NOMO-1 treated with DMSO at 0.1 percent for 48 hours (cell line): ENCODE measurements at regions not wholly inside any gene's neighbourhood (a gene's known extent, or its start where the extent isn't known, plus 50 kb on each side); places are given as distances from the start of the nearest gene placed in this dataset.
"Not testable (repeated sequence)": the region's sequence is repeated elsewhere in the genome, so short reads cannot be mapped to it uniquely, and the experiment has no call there.

Experiments used
- DNase-seq: peaks from one replicate; lab custom pipeline; 2025; ENCODE audit not compliant: unreplicated experiment; lab: John Stamatoyannopoulos, UW

DNA sequence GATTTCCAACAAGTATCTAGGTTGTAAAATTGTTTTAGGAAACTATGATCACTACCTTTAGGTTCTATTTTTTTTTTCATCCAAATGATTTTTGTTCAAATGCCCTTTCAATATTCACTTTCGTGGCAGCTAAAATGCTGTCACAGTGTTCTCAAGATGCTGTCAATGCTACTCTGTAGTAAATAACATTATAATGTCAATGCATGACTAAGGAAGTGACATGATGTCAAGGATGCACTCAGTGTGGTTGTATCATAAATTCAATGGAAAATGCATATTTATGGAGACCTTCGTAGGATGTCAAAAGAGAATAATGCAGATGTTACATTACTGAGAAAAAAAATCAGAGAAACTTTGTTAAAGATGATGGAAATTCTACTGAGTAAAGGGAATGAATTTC lies 673.8 kb downstream of the ANKRD7 start:
- DNase-seq, result no peak

DNA sequence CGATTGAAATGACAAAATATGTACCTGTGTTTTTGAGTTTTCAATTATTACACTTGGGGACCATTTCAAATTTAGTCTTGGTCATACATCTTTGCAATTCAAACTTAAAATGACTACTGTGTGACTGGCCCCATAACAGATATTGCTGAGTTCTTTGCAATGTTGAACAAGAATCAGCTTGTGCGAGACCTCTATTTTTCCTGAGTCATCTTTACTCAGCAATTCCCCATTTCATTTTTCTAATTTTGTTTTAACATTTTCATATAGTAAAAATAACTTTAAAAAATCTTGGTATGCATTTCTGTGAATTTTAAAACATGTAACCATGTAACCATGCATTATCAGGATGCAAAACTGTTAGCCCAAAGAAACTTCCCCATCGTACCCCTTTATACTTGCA lies 678.1 kb downstream of the ANKRD7 start:
- DNase-seq, result no peak

DNA sequence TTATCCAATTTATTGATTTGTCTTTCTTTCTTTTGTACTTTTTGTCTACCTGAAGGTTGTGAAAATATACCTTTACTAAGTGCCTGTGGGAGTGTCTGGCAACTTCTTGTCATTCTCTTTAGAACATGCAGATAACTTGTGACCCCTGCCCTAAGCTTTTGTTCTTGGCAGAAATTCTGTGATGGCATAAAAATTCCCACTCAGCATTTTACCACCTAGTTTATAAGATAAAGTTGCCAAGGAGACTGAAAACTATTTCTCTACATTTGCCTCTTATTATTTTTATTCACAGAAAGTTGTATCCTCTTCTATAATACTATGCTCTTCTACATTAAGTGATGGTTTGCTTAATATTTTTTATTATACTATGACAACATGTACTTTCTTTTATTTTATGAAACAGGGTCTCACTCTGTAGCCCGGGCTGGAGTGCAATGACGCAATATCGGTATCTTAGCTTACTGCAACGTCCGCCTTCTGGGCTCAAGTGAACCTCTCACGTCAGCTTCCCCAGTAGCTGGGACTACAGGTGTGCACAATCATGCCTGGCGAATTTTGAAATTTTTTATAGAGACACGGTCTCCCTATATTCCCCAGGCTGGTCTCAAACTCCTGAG lies 683.5 kb downstream of the ANKRD7 start:
- DNase-seq, result no peak

DNA sequence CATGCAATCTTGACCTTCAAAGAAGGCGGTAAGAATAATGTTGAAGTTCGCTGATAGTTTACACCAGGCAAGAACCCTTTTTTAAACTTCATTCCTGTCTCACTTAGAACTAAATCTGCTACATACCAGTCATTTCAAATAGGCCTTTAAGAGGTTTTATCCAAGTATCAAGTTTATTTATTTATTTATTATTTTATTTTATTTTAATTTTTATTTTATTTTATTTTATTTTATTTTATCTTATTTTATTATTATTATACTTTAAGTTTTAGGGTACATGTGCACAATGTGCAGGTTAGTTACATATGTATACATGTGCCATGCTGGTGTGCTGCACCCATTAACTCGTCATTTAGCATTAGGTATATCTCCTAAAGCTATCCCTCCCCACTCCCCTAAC lies 691.6 kb downstream of the ANKRD7 start:
- DNase-seq, result not testable (repeated sequence)

DNA sequence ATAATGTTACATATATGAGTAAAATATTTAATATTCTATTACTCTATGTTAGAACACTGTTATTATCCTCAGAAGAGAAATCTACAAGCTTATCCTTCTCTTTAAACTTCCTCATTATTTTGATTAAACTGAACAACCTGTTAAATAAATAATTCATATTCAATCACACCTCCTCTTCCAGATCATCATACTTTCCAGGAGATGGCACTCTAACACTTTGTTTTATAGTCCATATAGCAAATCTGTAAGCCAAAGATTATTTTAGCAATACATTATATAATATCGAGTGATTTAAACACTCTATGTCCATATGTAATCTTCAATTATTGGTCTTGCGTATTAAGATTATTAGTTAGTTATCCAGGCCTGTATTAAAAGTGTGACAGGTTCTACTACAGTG lies 694.1 kb downstream of the ANKRD7 start:
- DNase-seq, result no peak

DNA sequence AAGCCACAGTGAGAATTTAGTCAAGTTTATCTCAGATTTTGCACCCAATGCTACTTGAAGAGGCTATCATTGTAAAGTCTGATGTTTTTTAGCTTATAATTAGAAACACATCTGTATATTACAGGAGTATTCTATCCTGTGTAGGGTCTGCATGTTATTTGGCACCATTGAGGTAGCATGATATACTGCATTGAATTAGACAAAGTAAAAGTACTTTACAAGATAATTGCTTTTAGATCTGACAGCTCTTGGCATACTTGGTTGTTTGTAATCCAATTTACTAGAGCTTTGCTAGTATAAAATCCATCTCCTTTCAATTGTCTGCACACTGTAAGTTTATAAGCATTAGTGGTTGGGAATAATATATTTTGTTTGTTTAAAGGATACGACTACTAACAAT lies 714.3 kb downstream of the ANKRD7 start:
- no peak for DNase-seq

DNA sequence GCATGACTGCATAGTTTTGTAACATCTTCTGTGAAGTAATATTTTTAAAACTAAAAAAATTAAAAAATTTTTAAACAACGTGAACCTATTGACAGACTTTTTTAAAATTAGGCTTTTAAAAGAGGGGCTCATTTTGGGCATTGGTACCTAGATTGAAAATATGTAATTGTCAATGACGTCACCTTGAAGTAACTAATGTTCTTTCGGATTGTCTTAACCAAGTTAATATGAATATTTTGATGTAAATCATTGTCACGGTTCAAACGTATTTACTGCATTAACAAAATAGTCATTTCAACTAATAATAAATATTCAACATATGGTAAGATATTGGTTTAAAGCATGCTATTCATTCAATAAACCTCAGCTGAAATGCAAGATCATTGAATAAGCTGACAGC lies 719.8 kb downstream of the ANKRD7 start:
- no peak for DNase-seq

DNA sequence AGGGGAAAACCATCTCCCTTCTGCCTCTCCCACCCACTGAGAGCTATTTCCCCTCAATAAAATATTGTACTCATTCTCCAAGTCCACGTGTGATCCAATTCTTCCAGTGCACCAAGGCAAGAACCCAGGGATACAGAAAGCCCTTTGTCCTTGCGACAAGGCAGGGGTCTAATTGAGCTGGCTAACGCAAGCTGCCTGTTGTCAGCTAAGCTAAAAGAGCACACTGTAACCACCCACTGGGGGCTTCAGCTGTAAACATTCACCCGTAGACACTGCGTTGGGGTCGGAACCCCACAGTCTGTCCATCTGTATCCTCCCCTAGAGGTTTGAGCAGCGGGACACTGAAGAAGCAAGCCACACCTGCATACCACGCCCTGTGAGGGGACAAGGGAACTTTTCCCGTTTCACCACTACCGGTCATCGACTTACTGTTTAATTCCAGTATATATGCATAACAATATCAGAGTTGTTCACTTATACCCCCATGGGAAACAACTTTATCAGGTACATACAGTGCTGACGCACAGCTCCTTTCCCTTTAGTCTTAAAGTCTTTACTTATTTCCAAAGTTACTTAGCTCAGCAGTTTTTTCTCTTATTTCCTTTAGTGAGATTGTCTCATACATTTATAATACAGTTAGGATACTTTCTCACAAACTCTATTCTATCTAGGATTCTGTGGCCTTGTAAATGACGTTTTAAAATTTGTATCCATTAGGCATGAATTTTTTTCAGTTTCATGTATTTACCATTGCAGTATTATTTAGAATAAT lies 721.6 kb downstream of the ANKRD7 start:
- DNase-seq, result no peak

DNA sequence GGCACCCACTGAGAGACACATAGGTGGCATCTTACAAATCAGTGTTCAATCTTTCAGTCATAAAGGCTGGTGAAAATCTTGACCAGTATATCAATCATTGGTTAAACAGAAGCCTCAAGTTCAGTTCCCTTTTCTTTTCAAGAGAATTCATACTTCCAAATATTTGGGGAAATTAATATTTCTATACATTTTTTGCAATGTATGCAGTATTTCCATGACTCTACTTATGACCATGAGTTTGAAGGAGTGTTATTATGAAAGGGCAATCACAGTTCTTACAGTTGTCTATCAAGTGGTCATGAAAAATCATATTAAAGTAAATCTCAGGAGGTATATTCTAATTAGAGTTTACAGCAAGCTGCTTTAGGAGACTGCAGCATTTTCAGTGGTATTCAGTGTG lies 724.0 kb downstream of the ANKRD7 start:
- no peak for DNase-seq

DNA sequence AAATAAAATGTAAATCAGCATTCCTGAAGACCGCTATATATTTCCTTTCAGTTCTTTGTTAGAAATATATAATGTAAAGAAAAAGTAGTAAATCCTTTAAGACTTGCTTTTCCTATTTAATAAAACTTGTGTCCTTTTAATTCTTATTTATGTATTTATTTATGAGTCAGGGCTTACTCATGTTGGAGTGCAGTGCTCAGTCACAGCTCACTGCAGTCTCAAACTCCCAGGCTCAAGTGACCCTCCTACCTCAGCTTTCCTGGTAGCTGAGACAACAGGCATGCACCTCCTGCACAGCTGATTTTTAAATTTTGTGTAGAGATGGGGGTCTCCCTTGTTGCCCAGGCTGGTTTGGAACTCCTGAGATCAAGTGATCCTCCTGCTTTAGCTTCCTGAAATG lies 724.5 kb downstream of the ANKRD7 start:
- no peak for DNase-seq

DNA sequence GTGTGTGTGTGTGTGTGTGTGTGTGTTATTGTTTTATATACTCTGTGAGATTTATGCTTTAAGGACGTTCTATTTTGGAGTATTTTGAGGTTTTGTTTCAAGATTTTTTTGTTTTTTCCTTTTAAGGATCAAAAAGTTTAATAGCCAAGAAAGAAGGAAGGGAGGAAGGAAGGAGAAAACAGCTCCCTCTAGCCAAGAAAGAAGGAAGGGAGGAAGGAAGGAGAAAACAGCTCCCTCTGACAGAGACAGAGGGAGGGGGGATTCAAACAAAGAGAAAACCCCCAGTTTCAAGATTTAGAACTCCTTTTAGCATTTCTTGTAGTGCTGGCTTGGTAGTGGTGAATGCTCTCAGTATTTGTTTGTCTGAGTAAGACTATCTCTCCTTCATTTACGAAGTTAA lies 731.8 kb downstream of the ANKRD7 start:
- DNase-seq, result not testable (repeated sequence)

DNA sequence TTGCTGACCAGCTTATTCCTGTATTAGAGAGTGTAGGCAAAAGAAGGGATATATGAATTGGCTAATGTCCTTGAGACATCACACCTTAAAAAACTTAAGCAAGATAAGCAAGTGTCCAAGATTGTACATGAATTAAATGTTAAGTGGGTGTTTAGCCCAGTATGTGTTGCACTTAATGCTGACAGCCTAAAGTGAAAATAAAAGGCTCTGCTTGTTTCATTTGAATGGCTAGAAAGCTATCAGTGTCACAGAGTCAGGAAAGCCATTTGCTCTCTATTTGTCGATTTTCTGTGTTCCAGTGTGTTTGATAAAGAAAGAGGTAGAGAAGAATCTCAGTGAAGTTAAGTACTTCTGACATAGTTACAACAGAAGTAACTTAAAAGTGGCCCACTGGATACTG lies 744.9 kb downstream of the ANKRD7 start:
- DNase-seq, result no peak

DNA sequence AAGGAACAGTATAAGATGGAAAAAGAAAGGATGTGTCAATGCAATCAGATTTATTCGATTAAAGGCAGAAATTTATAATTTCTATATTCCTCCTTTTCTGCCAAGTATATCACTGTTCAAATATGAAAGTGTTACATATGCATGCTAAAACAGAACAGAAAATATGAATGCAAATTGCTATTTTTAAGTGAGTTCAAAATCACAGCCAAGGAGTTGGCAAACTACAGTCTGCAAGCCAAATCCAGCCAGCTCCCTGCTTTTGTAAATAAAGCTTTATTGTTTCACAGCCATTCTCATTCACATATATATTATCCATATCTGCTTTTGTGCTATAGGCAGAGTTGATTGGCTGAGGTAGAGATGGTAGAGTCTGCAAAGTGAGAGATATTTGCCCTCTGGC lies 747.2 kb downstream of the ANKRD7 start:
- DNase-seq, result no peak

DNA sequence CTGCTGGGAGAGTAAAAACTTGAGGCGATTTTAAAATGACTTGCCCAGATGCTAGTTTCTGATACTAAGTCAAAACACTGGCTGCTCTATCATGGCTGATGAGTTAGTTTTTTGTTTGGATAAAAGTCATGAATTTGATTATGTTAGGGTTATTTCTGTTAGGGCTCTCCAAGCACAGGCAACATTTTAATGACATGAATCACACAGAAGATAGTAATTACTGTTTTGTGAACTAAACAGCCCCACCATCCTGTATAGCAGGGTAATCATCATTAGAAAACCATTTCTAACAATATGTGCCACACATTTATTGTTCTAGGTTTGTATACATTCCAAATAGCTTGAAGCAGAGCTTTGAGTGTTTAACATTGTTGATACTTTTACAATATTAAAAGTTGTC lies 750.3 kb downstream of the ANKRD7 start:
- no peak for DNase-seq

DNA sequence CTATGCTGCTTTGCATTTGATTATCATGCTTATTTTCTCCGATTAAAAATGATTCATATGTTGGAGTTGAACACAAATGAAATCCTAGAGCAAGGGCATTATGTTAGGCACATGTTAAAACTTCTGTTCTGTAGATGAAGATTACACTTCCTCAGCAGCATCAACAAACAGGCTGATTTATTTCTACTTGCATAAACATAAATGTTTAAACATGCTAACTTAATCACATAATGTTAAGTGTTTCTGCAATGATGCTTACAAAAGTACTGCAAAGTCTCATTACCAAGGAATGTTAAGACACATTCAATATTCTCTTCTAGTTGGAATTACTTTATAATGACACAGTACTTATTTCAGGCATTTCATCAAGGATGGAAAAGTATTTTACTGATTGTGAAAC lies 770.8 kb downstream of the ANKRD7 start:
- no peak for DNase-seq

DNA sequence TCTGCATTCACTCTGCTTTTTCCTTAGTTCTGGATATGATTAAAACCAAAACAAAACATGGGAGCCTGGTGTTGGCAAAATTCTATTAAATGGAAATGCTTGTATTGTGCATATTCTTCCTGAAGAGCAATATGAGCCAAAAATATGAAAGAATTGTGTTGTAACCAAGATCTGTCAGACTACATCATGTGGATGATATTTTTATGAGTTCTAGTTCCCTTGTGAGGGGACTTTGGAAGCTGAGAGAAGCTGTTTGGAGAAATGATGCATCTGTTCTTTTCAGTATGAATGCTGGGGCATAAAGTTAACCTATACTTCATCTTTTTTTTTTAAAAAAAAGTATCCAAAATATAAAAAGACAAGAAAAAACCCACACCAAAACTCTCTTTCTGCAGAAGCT lies 782.7 kb downstream of the ANKRD7 start:
- DNase-seq, result no peak

DNA sequence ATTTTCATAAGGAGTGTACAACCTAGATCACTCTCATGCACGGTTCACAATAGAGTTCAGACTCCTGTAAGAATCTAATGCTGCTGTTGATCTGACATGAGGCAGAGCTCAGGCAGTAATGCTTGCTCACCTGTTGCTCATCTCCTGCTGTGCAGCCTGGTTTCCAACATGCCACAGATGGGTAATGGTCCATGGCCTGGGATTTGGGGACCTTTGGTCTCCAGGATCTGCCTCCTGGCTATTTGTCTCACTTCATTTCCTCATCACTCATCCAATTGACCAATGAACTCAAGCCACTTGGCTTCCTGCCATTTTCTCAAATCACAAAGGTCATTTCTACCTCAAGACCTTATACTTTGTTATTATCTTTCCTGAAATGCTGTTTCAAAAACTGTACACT lies 786.1 kb downstream of the ANKRD7 start:
- DNase-seq, result no peak

DNA sequence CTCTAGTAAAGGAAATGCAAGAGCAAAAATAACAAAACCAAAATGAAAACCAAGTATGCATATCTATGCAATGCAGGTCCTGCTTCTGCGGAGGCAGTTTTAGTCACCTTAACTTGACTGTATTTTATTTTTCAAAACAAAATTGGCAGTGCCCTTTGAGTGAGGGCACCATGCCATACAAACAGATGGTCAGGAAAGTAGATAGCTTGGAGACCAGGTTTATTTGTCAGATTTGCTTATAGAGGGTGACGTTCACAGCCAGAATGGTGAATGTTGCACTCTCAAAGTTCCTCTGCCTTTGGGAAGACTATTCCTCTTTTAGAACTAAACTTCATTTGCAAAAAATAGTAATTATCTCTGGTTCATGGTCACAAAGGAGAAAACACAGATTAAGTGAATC lies 801.9 kb downstream of the ANKRD7 start:
- no peak for DNase-seq

DNA sequence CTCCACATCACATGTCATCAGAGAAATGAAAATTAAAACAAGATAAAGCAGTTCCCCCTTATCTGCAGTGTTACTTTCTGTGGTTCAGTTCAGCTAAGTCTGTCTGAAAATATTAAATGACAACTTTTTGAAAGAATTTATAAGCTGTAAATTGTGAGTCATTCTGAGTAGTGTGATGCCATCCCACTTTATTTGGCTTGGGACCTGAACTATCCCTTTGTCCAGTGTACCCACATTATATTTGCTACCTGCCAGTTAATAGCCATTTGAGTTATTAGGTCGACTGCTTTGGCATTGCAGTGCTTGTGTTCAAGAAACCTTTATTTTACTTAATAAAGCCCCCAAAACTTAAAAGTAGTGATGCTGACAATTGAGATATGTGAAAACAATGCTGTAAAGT lies 804.2 kb downstream of the ANKRD7 start:
- DNase-seq, result no peak

DNA sequence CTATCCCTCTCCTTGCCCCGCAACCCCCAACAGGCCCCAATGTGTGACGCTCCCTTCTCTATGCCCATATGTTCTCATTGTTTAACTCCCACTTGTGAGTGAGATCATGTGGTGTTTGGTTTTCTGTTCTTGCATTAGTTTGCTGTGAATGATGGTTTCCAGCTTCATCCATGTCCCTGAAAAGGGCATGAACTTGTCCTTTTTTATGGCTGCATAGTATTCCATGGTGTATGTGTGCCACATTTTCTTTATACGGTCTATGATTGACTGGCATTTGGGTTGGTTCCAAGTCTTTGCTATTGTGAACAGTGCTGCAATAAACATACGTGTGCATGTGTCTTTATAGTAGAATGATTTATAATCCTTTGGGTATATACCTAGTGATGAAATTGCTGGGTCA lies 807.6 kb downstream of the ANKRD7 start:
- not testable (repeated sequence) for DNase-seq

DNA sequence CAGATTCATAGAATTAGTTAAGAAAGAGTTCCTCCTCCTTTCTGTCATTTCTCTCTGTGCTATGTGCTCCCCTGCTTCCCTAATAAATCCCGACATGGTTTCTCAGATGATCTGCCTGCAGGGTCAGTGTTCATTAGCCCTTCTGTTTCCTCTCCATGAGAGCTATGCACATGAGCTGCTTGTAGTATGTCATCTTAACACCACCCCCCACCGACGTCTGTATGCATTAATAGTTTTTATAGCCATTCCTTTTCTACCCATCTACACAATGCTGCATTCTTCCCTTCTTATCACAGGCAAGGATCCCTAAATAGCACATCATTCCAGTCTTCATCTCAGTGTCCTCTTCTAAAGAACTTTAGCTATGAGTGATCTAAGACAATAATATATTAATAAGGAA lies 809.1 kb downstream of the ANKRD7 start:
- no peak for DNase-seq

DNA sequence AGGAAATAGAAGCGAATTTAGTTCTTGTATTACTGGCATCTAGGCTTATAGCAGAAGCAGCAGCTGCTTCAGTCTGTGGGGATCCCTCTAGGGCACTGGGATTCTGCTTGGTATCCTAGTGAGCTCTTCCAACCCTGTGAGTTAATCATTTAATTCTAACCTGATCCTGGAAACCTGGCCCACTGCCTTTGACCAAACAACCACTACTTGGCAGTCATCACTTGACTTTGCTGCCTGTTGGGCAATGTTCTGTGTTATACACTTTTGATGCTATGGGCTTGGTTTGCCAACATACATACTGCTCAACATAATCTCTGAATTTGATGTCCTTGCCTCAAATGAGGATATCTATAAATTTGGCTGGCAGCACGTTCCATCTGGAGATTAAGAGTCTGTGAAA lies 813.4 kb downstream of the ANKRD7 start:
- no peak for DNase-seq

DNA sequence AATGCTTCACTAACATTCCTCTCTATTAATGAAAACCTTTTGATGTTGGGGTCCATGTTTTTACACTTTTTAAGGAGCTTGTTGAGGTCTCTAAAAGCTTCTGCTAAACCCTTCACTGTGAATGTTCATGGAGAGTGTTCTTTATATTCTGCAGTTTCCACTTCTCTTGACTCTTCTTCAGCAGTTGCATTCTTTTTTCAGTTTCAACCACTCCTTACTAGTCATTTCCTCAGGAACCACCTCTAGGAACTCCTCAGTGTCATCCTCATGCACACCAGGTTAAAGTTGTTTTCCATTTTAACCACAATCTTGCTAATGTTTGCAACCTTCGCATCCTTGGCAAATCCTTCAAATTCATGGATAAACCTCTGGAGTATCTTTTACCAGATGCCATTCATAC lies 821.6 kb downstream of the ANKRD7 start:
- DNase-seq, result no peak
